ENCODE measurements at regions not wholly inside any gene's neighbourhood (a gene's known extent, or its start where the extent isn't known, plus 50 kb on each side); places are given as distances from the start of the nearest gene placed in this dataset.

DNA sequence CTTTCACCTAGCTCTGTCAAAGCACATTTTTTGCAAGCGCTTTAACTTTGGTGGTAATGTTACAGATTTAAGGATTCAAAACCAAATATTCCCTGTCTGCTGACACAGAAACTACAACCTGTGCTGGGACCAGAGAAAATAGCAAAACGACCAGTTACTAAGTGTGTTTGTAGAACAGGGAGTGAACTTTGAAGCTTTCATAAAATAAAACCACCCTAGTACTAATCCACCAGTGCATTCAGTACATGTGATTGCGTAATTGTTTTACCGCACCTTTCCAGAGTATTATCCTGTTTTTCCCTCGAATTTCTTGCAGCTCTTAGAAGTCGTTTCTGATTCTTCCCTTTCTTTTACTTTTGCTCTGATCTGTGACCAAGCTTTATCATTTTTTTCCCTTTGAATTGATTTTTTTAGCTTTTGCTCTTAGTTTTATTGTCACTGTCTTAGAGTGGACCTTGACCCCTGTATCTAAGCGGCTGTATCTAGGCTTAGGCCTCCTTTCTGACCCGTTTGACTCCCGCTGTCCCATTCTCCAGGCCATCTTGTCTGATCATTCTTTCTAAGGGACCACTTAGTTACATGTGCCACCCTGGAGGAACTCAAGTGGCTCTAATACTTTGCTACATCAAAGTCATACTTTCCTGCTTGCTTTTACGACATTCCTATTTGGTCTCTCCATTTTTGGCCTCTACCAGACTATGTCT, 429.4 kb downstream of the PCNX1 start:
- peaks cover 67% of the 10 kb centered on the region for H3K79me2 ChIP-seq (ENCODE audit: insufficient read depth, low read length)
- H3K27me3 ChIP-seq (ENCODE audit: low read length): no peaks in the 10 kb centered on the region
- H4K20me1 ChIP-seq (ENCODE audit: low read depth, low read length): no peaks in the 10 kb centered on the region
- no peak overlapping the region for H3K4me3 ChIP-seq (ENCODE audit: insufficient read depth, low read length, poor library complexity, severe bottlenecking)
- no peaks in the 10 kb centered on the region for H3K9me3 ChIP-seq (ENCODE audit: insufficient read depth, low read length)
- H3K4me2 ChIP-seq (ENCODE audit: low read depth, low read length, poor library complexity, severe bottlenecking): no peak overlapping the region
- no peak overlapping the region for H3K27ac ChIP-seq (ENCODE audit: low read depth, low read length)
- no peak overlapping the region for H2AFZ ChIP-seq (ENCODE audit: low read depth, low read length, severe bottlenecking)
- H3K9ac ChIP-seq (ENCODE audit: low read length): no peak overlapping the region
- H3K9me2 ChIP-seq (replicated peaks; ENCODE audit: insufficient read depth, low read length): no peaks in the 10 kb centered on the region
- no peaks in the 10 kb centered on the region for H3K36me3 ChIP-seq (ENCODE audit: low read length)
- H3F3A ChIP-seq (ENCODE audit: insufficient read depth): no peaks in the 10 kb centered on the region
- TF ChIP-seq EZH2phosphoT487 (conservative IDR thresholded peaks at IDR 0.05; ENCODE audit: low read length): no peak
- TF ChIP-seq, protein P1, sequence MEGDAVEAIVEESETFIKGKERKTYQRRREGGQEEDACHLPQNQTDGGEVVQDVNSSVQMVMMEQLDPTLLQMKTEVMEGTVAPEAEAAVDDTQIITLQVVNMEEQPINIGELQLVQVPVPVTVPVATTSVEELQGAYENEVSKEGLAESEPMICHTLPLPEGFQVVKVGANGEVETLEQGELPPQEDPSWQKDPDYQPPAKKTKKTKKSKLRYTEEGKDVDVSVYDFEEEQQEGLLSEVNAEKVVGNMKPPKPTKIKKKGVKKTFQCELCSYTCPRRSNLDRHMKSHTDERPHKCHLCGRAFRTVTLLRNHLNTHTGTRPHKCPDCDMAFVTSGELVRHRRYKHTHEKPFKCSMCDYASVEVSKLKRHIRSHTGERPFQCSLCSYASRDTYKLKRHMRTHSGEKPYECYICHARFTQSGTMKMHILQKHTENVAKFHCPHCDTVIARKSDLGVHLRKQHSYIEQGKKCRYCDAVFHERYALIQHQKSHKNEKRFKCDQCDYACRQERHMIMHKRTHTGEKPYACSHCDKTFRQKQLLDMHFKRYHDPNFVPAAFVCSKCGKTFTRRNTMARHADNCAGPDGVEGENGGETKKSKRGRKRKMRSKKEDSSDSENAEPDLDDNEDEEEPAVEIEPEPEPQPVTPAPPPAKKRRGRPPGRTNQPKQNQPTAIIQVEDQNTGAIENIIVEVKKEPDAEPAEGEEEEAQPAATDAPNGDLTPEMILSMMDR (IDR thresholded peaks at IDR 0.05; ENCODE audit: insufficient read depth, low read length, poor library complexity, severe bottlenecking): no peak

DNA sequence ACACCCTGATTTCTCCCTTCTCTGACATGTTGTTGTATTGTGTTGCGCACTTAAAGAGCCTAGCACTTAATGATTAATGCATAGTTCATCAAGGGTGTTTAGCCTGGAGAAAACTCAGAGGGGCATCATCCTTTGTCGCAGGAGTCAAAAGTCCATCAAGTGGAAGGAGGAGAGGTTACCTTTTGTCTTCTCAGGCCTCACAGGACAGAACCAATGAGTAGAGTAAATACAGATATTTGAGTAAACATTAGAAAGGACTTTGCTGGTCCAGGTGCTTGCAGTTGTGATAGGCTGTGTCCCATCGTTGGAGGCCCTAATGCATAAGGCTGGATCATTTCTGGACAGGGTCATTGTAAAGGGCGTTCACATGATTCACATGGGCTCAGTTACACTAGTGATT, 430.9 kb downstream of the PCNX1 start:
- Histone ChIP-seq H3K9me2 (replicated peaks; ENCODE audit: insufficient read depth, low read length) (no peaks in the 10 kb centered on the region), H3K79me2 (ENCODE audit: insufficient read depth, low read length) (peaks cover 69% of the 10 kb centered on the region)

DNA sequence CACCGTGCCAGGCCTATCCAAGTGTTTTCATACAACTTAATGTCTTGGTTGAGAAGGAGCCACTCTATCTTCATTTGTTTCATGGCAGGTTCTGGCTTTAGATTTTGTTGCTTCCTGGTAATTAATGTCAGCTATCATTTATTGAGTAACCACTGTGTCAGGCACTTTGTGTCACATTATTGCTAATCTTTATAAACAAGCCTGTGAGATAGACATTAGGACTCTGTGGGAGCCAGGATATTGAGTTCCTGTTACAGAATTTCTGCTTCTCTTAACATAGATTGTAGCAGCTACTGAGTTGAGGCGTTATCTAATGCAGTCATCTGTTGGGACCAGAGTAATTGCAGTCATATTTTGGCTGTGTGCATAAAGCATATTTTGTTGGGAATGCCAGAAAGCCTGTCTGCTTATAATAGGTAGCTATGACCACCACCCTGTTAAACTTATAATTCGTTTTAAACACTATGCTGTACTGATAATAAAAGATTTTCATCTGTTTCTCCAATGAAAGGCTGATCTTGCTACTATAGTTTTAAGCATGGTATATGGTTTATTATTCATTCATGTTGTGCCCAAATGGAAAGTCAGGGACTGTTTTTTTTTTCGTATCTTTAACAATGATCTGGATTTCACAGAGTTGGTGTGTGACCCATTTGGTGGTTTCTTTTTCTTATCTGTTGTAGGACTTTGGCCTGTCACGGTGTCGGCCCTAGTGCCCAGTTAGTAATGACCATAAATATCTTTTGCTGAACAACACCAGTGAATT, 432.6 kb downstream of the PCNX1 start:
- Histone ChIP-seq H3K9ac (ENCODE audit: low read length) (no peak overlapping the region), H3K9me2 (replicated peaks; ENCODE audit: insufficient read depth, low read length) (no peaks in the 10 kb centered on the region), H3F3A (ENCODE audit: insufficient read depth) (no peaks in the 10 kb centered on the region), H3K27ac (ENCODE audit: low read depth, low read length) (no peak overlapping the region), H3K27me3 (ENCODE audit: low read length) (no peaks in the 10 kb centered on the region), H3K36me3 (ENCODE audit: low read length) (no peaks in the 10 kb centered on the region), H3K4me2 (ENCODE audit: low read depth, low read length, poor library complexity, severe bottlenecking) (no peak overlapping the region), H3K79me2 (ENCODE audit: insufficient read depth, low read length) (peaks cover 66% of the 10 kb centered on the region), H3K9me3 (ENCODE audit: insufficient read depth, low read length) (no peaks in the 10 kb centered on the region), H2AFZ (ENCODE audit: low read depth, low read length, severe bottlenecking) (no peak overlapping the region), H4K20me1 (ENCODE audit: low read depth, low read length) (no peaks in the 10 kb centered on the region), H3K4me3 (ENCODE audit: insufficient read depth, low read length, poor library complexity, severe bottlenecking) (no peak overlapping the region)
- TF ChIP-seq EZH2phosphoT487 (conservative IDR thresholded peaks at IDR 0.05; ENCODE audit: low read length): no peak
- TF ChIP-seq, protein P1 (IDR thresholded peaks at IDR 0.05; ENCODE audit: insufficient read depth, low read length, poor library complexity, severe bottlenecking): no peak

More for the DNA sequence above, 430.9 kb downstream of the PCNX1 start:
- Histone ChIP-seq H3K9ac (ENCODE audit: low read length) (no peak overlapping the region), H3F3A (ENCODE audit: insufficient read depth) (no peaks in the 10 kb centered on the region), H3K4me2 (ENCODE audit: low read depth, low read length, poor library complexity, severe bottlenecking) (no peak overlapping the region), H3K27ac (ENCODE audit: low read depth, low read length) (no peak overlapping the region), H3K27me3 (ENCODE audit: low read length) (no peaks in the 10 kb centered on the region), H3K9me3 (ENCODE audit: insufficient read depth, low read length) (no peaks in the 10 kb centered on the region), H2AFZ (ENCODE audit: low read depth, low read length, severe bottlenecking) (no peak overlapping the region), H3K4me3 (ENCODE audit: insufficient read depth, low read length, poor library complexity, severe bottlenecking) (no peak overlapping the region), H3K36me3 (ENCODE audit: low read length) (no peaks in the 10 kb centered on the region), H4K20me1 (ENCODE audit: low read depth, low read length) (no peaks in the 10 kb centered on the region)
- no peak for TF ChIP-seq EZH2phosphoT487 (conservative IDR thresholded peaks at IDR 0.05; ENCODE audit: low read length)
- TF ChIP-seq, protein P1 (IDR thresholded peaks at IDR 0.05; ENCODE audit: insufficient read depth, low read length, poor library complexity, severe bottlenecking): no peak

Data from SU-DHL-6 (cell line).